GM12878 (cell line): ENCODE measurements at regions not wholly inside any gene's neighbourhood (a gene's known extent, or its start where the extent isn't known, plus 50 kb on each side); places are given as distances from the start of the nearest gene placed in this dataset.
A peak's percentile ranks its signal among the peaks of the same experiment; 100 is the strongest.

ENCODE experiments used
- CBX5 ChIP-seq: sonication (generic); IDR thresholded peaks from 2 replicates; pipeline ENCODE4 v1.6.1; 2016; ENCODE audit warnings: low read depth, moderate library complexity, mild to moderate bottlenecking, inconsistent platforms
- GABPA ChIP-seq: IDR thresholded peaks from 2 replicates; pipeline ENCODE4 v1.6.1; 2014; ENCODE audit warnings: antibody characterized with exemption, low read depth, mild to moderate bottlenecking, inconsistent platforms
- POLR2A ChIP-seq: IDR thresholded peaks from 2 replicates; pipeline ENCODE4 v1.6.1; 2011; ENCODE audit warnings: low read depth, mild to moderate bottlenecking, low read length
- RAD21 ChIP-seq: IDR thresholded peaks from 2 replicates; pipeline ENCODE4 v1.6.1; 2011; ENCODE audit warnings: mild to moderate bottlenecking, low read depth, low read length, moderate library complexity; ENCODE audit not compliant: insufficient read depth
- RCOR1 ChIP-seq: conservative IDR thresholded peaks from 2 replicates; pipeline ENCODE4 v1.6.1; 2012; ENCODE audit warnings: low read depth, low read length, improper control_type of control experiment
- SP1 ChIP-seq: IDR thresholded peaks from one replicate; pipeline ENCODE4 v1.6.1; 2011; ENCODE audit warnings: low read depth, low read length
- SRF ChIP-seq, 2 experiments: IDR thresholded peaks; 2 replicates each; pipeline ENCODE4 v1.6.1; 2011; ENCODE audit warnings: low read depth in 2 of 2, low read length in 2 of 2, mild to moderate bottlenecking in 1 of 2, moderate library complexity in 1 of 2
- YBX1 ChIP-seq: fragments of 450-650 bp; IDR thresholded peaks from 2 replicates; pipeline ENCODE4 v1.6.1; 2016; ENCODE audit warnings: antibody characterized with exemption
- TF ChIP-seq, protein P1 (sequence below): fragments of 450-650 bp; IDR thresholded peaks from 2 replicates; pipeline ENCODE4 v1.6.1; 2017; ENCODE audit warnings: mild to moderate bottlenecking
- TF ChIP-seq, protein P2 (sequence below): fragments of 450-650 bp; formaldehyde crosslinking; IDR thresholded peaks from 2 replicates; pipeline ENCODE4 v1.5.0; 2022; ENCODE audit warnings: mild to moderate bottlenecking, missing genetic modification characterization
- TF ChIP-seq, protein P3 (sequence below), 3 experiments: IDR thresholded peaks in 2 of 3; conservative IDR thresholded peaks in 1 of 3; 2 replicates each; pipeline ENCODE4 v1.5.1; 2011; ENCODE audit warnings: low read depth in 3 of 3, low read length in 3 of 3, mild to moderate bottlenecking in 3 of 3, control low read depth in 2 of 3, moderate library complexity in 2 of 3, inconsistent platforms in 1 of 3, mixed read lengths in 1 of 3; ENCODE audit not compliant: control insufficient read depth in 2 of 3, insufficient read depth in 1 of 3; ENCODE audit errors: extremely low read depth in 1 of 3
- TF ChIP-seq, protein P4 (sequence below): IDR thresholded peaks from 2 replicates; pipeline ENCODE4 v1.6.1; 2012; ENCODE audit warnings: mild to moderate bottlenecking, low read depth, low read length

DNA sequence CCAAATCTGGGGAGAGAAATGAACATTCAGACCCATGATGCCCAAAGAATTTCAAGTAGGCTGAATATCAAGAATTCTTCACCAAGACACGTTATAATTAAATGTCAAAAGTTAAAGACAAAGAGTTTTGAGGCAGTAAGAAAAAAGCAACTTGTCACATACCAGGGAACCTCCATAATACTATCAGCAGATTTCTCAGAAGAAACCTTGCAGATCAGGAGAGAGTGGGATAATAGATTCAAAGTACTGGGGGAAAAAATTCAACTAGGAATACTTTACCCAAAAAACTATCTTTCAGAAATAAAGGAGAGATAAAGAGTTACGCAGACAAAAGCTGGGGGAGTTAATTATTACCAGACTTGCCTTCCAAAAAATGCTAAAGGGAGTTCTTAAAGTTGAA, 516.0 kb downstream of the CETN3 start:
- TF ChIP-seq, protein P1, sequence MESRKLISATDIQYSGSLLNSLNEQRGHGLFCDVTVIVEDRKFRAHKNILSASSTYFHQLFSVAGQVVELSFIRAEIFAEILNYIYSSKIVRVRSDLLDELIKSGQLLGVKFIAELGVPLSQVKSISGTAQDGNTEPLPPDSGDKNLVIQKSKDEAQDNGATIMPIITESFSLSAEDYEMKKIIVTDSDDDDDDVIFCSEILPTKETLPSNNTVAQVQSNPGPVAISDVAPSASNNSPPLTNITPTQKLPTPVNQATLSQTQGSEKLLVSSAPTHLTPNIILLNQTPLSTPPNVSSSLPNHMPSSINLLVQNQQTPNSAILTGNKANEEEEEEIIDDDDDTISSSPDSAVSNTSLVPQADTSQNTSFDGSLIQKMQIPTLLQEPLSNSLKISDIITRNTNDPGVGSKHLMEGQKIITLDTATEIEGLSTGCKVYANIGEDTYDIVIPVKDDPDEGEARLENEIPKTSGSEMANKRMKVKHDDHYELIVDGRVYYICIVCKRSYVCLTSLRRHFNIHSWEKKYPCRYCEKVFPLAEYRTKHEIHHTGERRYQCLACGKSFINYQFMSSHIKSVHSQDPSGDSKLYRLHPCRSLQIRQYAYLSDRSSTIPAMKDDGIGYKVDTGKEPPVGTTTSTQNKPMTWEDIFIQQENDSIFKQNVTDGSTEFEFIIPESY: no peak
- no peak for TF ChIP-seq RCOR1
- TF ChIP-seq CBX5: peak; percentile 95
- TF ChIP-seq SP1: no peak
- TF ChIP-seq GABPA: no peak
- TF ChIP-seq RAD21: no peak
- TF ChIP-seq, protein P2, sequence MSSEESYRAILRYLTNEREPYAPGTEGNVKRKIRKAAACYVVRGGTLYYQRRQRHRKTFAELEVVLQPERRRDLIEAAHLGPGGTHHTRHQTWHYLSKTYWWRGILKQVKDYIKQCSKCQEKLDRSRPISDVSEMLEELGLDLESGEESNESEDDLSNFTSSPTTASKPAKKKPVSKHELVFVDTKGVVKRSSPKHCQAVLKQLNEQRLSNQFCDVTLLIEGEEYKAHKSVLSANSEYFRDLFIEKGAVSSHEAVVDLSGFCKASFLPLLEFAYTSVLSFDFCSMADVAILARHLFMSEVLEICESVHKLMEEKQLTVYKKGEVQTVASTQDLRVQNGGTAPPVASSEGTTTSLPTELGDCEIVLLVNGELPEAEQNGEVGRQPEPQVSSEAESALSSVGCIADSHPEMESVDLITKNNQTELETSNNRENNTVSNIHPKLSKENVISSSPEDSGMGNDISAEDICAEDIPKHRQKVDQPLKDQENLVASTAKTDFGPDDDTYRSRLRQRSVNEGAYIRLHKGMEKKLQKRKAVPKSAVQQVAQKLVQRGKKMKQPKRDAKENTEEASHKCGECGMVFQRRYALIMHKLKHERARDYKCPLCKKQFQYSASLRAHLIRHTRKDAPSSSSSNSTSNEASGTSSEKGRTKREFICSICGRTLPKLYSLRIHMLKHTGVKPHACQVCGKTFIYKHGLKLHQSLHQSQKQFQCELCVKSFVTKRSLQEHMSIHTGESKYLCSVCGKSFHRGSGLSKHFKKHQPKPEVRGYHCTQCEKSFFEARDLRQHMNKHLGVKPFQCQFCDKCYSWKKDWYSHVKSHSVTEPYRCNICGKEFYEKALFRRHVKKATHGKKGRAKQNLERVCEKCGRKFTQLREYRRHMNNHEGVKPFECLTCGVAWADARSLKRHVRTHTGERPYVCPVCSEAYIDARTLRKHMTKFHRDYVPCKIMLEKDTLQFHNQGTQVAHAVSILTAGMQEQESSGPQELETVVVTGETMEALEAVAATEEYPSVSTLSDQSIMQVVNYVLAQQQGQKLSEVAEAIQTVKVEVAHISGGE (CRISPR knock-in tag): no peak
- TF ChIP-seq, protein P3, sequence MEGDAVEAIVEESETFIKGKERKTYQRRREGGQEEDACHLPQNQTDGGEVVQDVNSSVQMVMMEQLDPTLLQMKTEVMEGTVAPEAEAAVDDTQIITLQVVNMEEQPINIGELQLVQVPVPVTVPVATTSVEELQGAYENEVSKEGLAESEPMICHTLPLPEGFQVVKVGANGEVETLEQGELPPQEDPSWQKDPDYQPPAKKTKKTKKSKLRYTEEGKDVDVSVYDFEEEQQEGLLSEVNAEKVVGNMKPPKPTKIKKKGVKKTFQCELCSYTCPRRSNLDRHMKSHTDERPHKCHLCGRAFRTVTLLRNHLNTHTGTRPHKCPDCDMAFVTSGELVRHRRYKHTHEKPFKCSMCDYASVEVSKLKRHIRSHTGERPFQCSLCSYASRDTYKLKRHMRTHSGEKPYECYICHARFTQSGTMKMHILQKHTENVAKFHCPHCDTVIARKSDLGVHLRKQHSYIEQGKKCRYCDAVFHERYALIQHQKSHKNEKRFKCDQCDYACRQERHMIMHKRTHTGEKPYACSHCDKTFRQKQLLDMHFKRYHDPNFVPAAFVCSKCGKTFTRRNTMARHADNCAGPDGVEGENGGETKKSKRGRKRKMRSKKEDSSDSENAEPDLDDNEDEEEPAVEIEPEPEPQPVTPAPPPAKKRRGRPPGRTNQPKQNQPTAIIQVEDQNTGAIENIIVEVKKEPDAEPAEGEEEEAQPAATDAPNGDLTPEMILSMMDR (IDR thresholded peaks at IDR 0.05 in 2 of 3, conservative IDR thresholded peaks at IDR 0.05 in 1 of 3; ENCODE audit: control insufficient read depth in 2 of 3, extremely low read depth in 1 of 3, insufficient read depth in 1 of 3, low read depth in 3 of 3, low read length in 3 of 3): no peak
- no peak for TF ChIP-seq POLR2A
- TF ChIP-seq SRF (IDR thresholded peaks at IDR 0.05; ENCODE audit: low read depth in 2 of 2, low read length in 2 of 2): no peak
- TF ChIP-seq, protein P4, sequence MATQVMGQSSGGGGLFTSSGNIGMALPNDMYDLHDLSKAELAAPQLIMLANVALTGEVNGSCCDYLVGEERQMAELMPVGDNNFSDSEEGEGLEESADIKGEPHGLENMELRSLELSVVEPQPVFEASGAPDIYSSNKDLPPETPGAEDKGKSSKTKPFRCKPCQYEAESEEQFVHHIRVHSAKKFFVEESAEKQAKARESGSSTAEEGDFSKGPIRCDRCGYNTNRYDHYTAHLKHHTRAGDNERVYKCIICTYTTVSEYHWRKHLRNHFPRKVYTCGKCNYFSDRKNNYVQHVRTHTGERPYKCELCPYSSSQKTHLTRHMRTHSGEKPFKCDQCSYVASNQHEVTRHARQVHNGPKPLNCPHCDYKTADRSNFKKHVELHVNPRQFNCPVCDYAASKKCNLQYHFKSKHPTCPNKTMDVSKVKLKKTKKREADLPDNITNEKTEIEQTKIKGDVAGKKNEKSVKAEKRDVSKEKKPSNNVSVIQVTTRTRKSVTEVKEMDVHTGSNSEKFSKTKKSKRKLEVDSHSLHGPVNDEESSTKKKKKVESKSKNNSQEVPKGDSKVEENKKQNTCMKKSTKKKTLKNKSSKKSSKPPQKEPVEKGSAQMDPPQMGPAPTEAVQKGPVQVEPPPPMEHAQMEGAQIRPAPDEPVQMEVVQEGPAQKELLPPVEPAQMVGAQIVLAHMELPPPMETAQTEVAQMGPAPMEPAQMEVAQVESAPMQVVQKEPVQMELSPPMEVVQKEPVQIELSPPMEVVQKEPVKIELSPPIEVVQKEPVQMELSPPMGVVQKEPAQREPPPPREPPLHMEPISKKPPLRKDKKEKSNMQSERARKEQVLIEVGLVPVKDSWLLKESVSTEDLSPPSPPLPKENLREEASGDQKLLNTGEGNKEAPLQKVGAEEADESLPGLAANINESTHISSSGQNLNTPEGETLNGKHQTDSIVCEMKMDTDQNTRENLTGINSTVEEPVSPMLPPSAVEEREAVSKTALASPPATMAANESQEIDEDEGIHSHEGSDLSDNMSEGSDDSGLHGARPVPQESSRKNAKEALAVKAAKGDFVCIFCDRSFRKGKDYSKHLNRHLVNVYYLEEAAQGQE: no peak
- no peak for TF ChIP-seq YBX1
